ENCODE measurements at regions not wholly inside any gene's neighbourhood (a gene's known extent, or its start where the extent isn't known, plus 50 kb on each side); places are given as distances from the start of the nearest gene placed in this dataset.

DNA sequence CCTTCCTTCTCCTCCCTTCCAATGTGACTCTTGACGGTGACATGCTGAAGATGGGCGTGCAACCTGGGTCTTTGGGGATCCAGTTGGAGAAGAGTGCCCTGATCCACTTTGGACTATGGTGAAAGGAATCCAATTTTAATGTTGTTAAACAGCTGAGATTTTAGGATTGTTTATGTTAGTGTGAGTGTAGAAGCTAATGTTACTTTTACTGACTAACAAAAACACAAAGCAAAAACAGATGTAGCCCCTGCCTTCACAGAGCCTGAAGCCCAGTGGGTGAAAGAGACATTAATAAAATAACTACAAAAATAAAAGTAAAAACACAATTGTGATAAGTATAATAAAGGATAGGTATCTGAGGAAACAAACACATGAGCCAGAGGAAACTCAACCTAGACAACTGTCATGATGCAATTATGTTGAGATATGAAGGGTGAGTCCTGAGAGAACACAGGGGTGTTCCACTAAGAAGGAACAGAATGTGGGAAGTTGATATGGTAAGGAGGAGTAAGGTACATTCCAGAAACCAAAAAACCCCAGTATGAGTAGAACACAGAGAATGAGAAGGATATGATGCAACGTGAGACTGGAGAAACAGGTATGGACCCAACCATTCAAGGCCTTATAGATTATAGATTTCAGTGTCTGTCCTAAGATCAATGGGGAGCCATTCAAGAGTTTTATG, 115.1 kb upstream of the PMFBP1 start:
- H3K27me3 ChIP-seq (ENCODE audit: low read length), result no peaks in the 10 kb centered on the region
- H3K9me3 ChIP-seq (ENCODE audit: insufficient read depth, low read length), result no peaks in the 10 kb centered on the region
- H3K4me3 ChIP-seq (ENCODE audit: insufficient read depth, low read length, poor library complexity, severe bottlenecking), result no peak overlapping the region
- H3K4me2 ChIP-seq (ENCODE audit: low read depth, low read length, poor library complexity, severe bottlenecking), result no peak overlapping the region
- H3K27ac ChIP-seq (ENCODE audit: low read depth, low read length), result no peak overlapping the region
- H3K9me2 ChIP-seq (replicated peaks; ENCODE audit: insufficient read depth, low read length), result no peaks in the 10 kb centered on the region
- TF ChIP-seq EZH2phosphoT487 (conservative IDR thresholded peaks at IDR 0.05; ENCODE audit: low read length), result no peak
- TF ChIP-seq, protein P1, sequence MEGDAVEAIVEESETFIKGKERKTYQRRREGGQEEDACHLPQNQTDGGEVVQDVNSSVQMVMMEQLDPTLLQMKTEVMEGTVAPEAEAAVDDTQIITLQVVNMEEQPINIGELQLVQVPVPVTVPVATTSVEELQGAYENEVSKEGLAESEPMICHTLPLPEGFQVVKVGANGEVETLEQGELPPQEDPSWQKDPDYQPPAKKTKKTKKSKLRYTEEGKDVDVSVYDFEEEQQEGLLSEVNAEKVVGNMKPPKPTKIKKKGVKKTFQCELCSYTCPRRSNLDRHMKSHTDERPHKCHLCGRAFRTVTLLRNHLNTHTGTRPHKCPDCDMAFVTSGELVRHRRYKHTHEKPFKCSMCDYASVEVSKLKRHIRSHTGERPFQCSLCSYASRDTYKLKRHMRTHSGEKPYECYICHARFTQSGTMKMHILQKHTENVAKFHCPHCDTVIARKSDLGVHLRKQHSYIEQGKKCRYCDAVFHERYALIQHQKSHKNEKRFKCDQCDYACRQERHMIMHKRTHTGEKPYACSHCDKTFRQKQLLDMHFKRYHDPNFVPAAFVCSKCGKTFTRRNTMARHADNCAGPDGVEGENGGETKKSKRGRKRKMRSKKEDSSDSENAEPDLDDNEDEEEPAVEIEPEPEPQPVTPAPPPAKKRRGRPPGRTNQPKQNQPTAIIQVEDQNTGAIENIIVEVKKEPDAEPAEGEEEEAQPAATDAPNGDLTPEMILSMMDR (IDR thresholded peaks at IDR 0.05; ENCODE audit: insufficient read depth, low read length, poor library complexity, severe bottlenecking), result no peak
- no peak overlapping the region for H3K9ac ChIP-seq (ENCODE audit: low read length)
- H3K36me3 ChIP-seq (ENCODE audit: low read length), result no peaks in the 10 kb centered on the region
- no peaks in the 10 kb centered on the region for H3F3A ChIP-seq (ENCODE audit: insufficient read depth)
- no peaks in the 10 kb centered on the region for H4K20me1 ChIP-seq (ENCODE audit: low read depth, low read length)
- H3K79me2 ChIP-seq (ENCODE audit: insufficient read depth, low read length), result no peaks in the 10 kb centered on the region
- H2AFZ ChIP-seq (ENCODE audit: low read depth, low read length, severe bottlenecking), result no peak overlapping the region

DNA sequence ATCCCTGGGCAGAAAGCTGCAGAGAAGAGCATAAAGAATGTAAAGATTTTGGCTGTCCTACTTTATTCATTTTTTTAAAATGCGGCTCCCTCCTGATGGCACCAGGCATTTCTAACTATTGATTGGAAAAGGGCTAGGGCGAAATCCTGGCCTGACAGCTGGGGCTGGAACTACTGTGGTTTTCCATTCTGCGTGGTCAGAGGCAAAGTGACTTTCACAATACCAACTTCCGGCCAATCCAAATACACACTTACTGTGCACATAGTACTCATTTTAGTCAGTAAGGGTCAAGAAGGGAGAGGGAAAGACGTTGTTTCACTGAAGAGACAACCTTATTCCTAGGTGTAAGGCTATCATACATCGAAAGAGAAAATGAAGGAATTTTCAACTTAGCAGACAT, 113.8 kb upstream of the PMFBP1 start:
- no peak overlapping the region for H3K4me2 ChIP-seq (ENCODE audit: low read depth, low read length, poor library complexity, severe bottlenecking)
- H3K79me2 ChIP-seq (ENCODE audit: insufficient read depth, low read length), result no peaks in the 10 kb centered on the region
- TF ChIP-seq EZH2phosphoT487 (conservative IDR thresholded peaks at IDR 0.05; ENCODE audit: low read length), result no peak
- TF ChIP-seq, protein P1 (IDR thresholded peaks at IDR 0.05; ENCODE audit: insufficient read depth, low read length, poor library complexity, severe bottlenecking), result no peak
- H3K9me3 ChIP-seq (ENCODE audit: insufficient read depth, low read length), result no peaks in the 10 kb centered on the region
- no peaks in the 10 kb centered on the region for H3K9me2 ChIP-seq (replicated peaks; ENCODE audit: insufficient read depth, low read length)
- H3K9ac ChIP-seq (ENCODE audit: low read length), result no peak overlapping the region
- H2AFZ ChIP-seq (ENCODE audit: low read depth, low read length, severe bottlenecking), result no peak overlapping the region
- H3K27ac ChIP-seq (ENCODE audit: low read depth, low read length), result no peak overlapping the region
- H3K36me3 ChIP-seq (ENCODE audit: low read length), result no peaks in the 10 kb centered on the region
- no peaks in the 10 kb centered on the region for H3K27me3 ChIP-seq (ENCODE audit: low read length)
- no peaks in the 10 kb centered on the region for H3F3A ChIP-seq (ENCODE audit: insufficient read depth)
- H3K4me3 ChIP-seq (ENCODE audit: insufficient read depth, low read length, poor library complexity, severe bottlenecking), result no peak overlapping the region
- no peaks in the 10 kb centered on the region for H4K20me1 ChIP-seq (ENCODE audit: low read depth, low read length)

DNA sequence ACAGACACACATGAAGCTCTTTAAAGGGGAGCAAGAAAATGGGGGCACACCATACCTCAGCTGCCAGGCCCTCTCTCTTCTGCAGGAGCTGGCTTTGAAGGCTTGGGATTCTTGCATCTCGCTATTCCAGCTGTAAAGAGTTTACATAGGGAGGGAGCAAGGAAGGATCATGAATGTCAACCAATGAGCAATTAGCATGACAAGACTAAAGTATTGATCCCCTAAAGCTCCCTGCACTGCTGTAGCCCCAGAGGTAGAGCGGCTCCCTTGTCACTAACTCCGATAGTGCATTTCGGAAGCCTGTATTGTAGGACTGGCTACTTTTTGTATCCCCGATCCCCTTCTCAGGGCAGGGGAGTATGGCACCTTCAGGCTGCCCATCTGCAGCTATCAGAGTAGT, 113.4 kb upstream of the PMFBP1 start:
- Histone ChIP-seq H3K79me2 (ENCODE audit: insufficient read depth, low read length) (no peaks in the 10 kb centered on the region), H3K9me2 (replicated peaks; ENCODE audit: insufficient read depth, low read length) (no peaks in the 10 kb centered on the region), H3K27me3 (ENCODE audit: low read length) (no peaks in the 10 kb centered on the region), H3K27ac (ENCODE audit: low read depth, low read length) (no peak overlapping the region), H3K4me3 (ENCODE audit: insufficient read depth, low read length, poor library complexity, severe bottlenecking) (no peak overlapping the region), H4K20me1 (ENCODE audit: low read depth, low read length) (no peaks in the 10 kb centered on the region), H2AFZ (ENCODE audit: low read depth, low read length, severe bottlenecking) (no peak overlapping the region), H3K36me3 (ENCODE audit: low read length) (no peaks in the 10 kb centered on the region), H3K9me3 (ENCODE audit: insufficient read depth, low read length) (no peaks in the 10 kb centered on the region), H3K4me2 (ENCODE audit: low read depth, low read length, poor library complexity, severe bottlenecking) (no peak overlapping the region), H3K9ac (ENCODE audit: low read length) (no peak overlapping the region), H3F3A (ENCODE audit: insufficient read depth) (no peaks in the 10 kb centered on the region)
- no peak for TF ChIP-seq EZH2phosphoT487 (conservative IDR thresholded peaks at IDR 0.05; ENCODE audit: low read length)

DNA sequence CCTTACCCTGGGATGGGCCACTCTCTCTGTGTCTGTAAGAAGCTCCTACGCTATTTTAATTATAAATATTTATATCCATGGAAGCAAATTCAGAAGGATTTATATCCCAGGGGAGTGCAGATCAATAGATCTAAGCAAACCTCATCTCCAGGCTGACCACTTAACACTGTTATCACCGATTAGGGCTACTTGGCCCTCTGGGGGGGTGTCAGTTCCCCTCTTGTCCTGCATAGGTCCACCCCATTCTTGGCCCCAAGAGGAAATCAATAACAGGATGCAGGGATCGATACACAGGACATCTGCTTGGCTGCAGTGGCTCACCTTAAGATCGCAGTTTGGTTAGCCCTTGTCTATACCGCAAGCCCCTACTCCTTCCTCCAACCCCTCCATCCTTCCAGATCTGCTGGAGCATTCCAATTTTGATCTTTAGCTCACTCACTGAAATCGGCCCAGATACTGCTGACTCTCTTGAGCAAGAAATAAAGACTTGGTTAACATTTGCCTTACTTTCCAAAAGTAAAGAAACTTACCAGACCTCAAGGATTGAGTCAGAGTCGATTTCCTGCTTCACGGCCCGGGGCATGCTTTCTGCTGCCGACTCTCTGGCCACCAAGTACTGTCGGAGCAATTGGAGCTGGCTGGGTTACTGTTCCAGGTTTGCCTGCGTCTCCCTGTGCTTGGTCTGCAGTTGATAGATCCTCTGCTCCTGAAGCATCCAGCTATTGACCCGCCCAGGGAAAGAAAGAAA, 112.3 kb upstream of the PMFBP1 start:
- Histone ChIP-seq H3K27me3 (ENCODE audit: low read length) (no peaks in the 10 kb centered on the region), H3K36me3 (ENCODE audit: low read length) (no peaks in the 10 kb centered on the region), H3K79me2 (ENCODE audit: insufficient read depth, low read length) (no peaks in the 10 kb centered on the region), H3F3A (ENCODE audit: insufficient read depth) (no peaks in the 10 kb centered on the region), H3K9me2 (replicated peaks; ENCODE audit: insufficient read depth, low read length) (no peaks in the 10 kb centered on the region), H3K9ac (ENCODE audit: low read length) (no peak overlapping the region), H3K4me2 (ENCODE audit: low read depth, low read length, poor library complexity, severe bottlenecking) (no peak overlapping the region), H2AFZ (ENCODE audit: low read depth, low read length, severe bottlenecking) (no peak overlapping the region), H3K9me3 (ENCODE audit: insufficient read depth, low read length) (no peaks in the 10 kb centered on the region), H3K27ac (ENCODE audit: low read depth, low read length) (no peak overlapping the region), H3K4me3 (ENCODE audit: insufficient read depth, low read length, poor library complexity, severe bottlenecking) (no peak overlapping the region), H4K20me1 (ENCODE audit: low read depth, low read length) (no peaks in the 10 kb centered on the region)
- no peak for TF ChIP-seq EZH2phosphoT487 (conservative IDR thresholded peaks at IDR 0.05; ENCODE audit: low read length)
- TF ChIP-seq, protein P1 (IDR thresholded peaks at IDR 0.05; ENCODE audit: insufficient read depth, low read length, poor library complexity, severe bottlenecking), result no peak
